NCI-H128 (cell line): ENCODE measurements at regions not wholly inside any gene's neighbourhood (a gene's known extent, or its start where the extent isn't known, plus 50 kb on each side); places are given as distances from the start of the nearest gene placed in this dataset.

Source experiments
- DNase-seq: peaks from one replicate; lab custom pipeline; 2025; ENCODE audit not compliant: unreplicated experiment; lab: John Stamatoyannopoulos, UW

DNA sequence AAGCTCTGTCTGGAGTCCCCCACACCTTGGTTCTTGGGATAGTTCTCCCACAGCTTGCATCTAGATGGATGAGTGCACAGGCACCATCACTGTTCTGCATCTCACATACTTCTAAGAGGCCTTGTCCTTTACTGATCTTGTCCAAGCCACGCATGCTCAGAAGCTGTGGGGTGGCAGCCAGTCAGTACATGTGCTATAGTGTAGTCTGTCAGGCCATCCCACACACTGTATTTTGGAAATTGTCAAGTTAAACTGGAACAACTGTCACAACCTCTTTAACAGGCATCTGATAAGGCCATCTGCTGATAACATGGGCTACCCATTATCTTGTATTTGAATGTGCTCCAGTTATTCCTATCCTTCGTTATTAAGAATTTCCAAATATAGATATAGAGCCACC is 296.5 kb upstream of the AZI2 start:
- DNase-seq, result no peak

DNA sequence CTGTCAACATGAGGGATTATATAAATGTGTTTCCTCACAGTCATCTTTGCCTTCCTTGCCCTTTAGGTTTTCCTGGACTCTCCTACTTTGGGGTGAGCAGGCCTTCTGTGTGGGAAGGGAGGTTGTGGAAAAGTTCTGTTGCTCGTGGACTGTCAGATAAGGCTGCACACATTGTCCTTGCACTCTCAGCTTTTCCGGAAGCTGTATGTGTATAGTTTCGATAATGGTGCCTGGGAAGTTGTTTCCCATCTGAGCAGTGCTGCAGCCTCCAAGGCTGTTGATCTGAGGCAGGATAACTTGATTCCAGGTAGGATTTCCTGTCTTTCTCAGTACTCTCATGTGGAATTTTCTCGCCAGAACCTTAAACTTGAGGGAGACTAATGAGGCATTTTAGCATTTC is 297.8 kb upstream of the AZI2 start:
- DNase-seq, result no peak

DNA sequence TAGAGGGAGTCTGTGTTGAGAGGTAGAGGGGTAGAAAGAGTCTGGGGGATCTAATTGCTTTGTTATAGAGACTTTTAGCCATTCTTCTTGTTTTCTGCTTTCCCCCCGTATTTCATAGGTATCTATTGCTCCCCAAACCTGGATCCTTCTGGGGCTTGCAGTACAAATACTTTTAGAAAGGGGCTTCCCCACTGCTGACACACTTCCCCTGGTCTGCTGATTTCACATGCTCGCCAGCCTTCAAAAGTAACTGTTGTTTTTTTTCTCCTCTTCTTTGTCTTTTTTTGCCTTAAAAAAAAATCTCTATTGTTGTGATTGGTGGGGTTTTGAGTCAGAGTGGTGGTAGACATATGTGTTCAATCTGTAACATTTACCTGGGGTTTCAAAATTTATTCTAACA is 300.6 kb upstream of the AZI2 start:
- no peak for DNase-seq

DNA sequence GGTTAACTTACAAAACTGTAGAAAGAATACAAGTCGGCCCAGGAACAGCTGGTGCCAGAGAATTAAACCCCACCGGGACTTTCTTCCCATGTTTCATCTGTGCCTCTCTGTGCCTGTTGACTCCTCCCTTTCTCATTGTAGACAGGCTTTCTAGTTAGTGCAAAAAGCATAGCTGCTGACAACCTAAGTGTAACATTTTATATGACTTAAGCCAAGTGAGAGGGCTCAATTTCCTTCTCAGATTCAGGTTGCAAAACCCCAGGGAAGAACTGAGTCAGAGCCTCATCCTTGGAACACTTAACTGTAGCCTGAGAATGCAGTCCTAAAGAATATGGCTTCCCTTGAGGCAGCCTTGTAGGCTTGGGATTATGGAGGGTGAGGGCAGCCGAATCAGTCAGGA is 302.5 kb upstream of the AZI2 start:
- no peak for DNase-seq

DNA sequence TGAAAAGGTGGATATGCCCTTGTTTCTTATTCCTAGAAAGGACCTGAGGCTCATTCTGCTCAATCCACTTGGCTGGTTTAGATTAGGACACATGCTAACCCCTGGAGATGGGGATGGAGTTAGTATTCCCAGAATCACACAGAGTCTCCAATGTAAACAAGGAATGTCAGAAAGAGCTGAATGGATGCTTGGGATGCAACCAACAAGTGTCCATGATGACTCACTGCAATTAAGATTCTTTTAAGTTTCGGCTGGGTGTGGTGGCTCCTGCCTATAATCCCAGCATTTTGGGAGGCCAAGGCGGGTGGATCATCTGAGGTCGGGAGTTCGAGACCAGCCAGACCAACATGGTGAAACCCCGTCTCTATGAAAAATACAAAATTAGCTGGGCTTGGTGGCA is 315.5 kb upstream of the AZI2 start:
- no peak for DNase-seq

DNA sequence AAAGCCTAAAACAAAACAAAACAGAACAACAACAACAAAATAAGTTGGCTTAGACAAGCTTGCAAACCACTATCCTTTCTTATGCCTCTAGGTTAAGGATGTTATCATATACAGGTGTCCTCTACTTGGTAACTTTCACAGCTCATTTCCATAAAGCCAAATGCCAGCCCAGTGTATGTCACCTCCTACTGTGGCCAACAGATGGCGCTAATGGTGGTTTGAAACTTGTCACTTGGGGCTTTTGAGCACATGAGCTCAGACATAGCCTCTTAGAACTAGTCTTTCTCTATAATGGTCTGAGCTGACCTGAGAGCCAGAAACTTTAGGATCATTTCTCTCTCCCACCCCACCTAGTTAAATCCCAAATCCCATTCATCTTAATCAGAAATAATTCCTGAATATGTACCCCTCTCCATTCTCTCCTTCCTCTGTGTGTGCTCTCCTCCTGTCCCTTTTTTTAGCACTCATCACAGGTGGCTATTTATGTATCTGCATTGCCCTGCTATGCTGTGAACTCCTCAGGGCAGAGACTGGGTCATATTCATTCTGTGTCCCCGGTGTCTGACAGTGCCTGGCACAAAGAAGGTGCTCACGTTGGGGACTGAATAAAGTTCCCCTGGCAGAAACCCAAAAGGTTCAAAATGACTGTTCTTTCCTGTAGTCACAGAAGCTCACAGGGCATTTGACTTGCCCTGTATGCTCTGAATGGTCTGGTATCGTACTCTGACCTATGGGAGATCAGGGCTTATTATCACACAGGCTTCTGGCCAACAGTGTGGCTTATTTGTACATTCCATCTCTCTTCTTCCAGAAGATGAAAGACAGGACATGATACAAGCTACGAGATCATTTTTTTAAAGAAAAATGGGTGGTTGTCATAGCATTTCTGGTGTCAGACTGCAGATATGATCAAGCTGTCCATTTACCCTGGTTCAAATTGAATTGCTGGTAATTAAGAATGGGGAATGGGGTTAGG is 319.3 kb upstream of the AZI2 start:
- DNase-seq, result peak; percentile 32

DNA sequence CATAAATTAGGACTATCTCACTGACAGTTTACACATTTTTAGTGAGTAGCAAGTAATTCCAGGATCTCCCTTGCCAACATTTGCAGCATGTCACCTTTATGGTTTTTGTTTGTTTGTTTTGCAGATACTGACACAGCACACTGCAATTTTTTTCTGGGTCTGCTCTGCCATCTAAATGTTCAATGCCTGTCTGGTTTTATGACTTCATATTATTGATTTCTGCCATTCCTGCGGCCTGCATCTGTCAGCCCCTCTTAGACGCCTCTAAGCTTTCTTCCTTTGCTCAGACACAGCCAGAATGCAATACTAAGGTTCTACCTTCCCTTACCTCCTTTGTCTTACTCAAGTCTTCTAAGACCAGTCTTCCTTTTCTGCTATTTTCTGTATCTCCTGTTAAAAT is 321.2 kb upstream of the AZI2 start:
- DNase-seq, result no peak

DNA sequence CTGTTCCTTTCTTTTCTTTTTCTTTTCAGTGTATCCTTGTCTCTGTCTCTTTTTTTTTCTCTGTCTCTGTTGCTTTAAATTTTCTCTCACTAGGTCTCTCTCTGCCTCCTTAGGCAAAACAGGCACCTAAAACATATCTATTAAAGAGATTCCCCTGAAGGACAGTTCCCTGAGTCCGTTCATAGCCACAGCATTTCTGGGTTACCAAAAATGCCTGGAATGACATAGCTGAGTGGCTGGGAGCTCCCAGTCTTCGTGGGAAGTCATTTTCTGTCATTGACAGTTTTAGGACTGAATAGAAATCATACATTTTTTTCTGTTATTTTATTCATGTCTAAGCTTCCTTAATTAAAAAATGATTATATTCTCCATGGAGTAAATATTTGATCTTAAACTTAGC is 323.8 kb upstream of the AZI2 start:
- DNase-seq, result no peak

DNA sequence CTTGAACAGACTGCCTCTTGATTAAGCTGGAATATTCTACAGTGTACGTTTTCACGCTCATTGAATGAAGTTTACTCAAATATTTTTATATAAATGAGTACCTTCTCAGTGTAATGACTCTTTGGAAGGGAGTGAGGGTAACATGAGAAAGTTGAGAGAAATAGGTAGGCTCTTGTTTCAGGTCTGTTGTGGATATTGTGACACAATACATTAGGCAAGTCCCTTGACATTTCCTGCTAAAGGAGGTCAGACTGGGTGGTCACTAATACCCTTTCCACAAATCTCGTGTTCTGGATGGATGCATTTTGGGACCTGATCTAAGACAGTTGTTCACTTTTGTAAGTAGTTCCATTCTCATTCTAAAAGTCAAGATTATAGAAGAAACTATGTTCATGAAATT is 324.8 kb upstream of the AZI2 start:
- no peak for DNase-seq

DNA sequence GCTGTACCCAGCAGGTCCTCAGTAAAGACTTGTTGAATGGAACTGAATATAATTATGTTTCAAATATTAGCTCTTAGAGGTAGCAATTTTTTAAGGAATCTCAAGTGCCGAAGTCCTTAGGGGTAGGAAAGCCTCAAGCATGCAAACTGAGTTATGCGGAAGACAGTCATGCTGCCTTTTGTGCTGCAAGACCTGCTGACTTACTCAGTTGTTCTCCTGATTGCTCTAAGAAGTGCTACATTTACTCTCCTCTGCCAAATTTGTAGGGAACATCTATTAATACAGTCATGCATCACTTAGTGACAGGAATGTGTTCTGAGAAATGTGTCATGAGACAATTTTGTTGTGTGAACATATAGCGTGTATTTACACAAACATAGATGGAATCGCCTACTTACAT is 325.6 kb upstream of the AZI2 start:
- no peak for DNase-seq

DNA sequence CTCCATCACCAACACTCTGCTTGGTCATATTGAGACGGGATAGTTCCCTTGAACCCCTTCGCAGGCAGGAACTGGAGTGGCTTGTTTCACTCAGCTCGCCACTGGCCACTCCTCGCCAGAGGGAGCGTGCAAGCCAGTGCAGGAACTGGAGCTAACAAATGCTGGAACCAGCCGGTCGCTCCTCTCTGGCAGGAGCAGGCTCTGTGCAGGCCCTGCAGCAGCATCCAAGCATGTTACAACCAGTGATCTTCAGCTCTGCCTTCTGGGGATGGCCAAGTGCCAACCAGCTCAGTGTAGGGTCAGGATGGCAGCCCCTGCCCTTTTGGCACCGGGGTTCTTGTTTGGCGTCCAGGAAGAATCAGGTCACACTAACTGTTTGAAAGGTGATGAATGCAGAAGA is 329.0 kb upstream of the AZI2 start:
- no peak for DNase-seq

DNA sequence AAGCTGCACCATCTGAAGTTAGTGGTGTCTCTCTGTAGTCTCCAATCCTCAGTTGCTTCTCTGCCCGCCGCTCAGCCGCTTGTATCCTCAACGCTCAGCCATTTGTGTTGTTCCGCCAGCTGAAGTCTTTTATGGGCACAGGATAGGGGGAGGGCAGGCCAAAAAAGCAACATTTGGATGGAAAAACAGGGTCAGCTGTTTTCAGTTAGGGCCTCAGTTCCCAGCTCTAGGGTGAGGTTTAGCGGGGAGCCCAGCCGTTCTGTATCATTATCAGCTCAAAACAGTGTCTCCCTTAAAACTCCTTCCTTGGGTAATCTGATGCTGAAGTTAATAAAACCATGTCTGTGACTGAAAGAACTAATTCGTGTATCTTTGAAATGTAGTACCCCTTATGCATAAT is 329.5 kb upstream of the AZI2 start:
- DNase-seq, result no peak

DNA sequence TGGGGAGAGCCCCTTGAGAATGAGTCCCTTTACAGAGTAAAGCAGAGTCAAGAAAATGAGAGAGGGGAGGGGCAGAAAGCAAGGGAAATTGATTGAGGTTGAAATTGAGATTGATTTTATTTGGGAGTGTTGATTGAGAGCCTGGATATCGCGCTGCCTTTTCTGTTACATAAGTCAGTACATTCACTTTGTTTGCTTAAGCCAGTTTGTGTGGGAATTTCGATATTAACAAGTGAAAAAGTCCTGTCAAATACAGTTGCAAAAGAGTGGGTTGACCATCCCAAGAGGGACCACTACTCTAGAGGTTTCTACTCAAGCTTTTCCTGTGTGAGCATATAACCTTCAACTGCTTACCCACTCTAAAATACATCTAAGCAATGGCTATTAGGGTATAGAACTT is 331.4 kb upstream of the AZI2 start:
- no peak for DNase-seq

DNA sequence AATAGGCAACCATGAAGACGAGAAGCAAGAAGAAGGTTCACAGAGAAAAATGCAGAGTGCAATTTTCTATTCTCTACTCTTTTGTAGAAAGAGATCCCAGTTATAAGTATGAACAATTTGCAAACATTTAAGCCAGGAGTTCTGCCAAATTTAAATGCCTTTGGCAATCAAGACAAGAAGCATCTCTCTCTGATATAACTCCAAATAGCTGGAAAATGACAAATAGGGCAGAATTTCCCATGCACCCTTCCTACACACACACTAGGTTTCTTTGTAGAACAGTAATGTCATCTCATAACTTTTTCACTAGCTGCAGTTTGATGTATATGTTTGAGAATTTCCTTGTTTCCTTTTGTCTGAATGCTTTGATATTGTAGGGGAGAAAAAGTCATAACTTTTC is 333.5 kb upstream of the AZI2 start:
- DNase-seq, result no peak

DNA sequence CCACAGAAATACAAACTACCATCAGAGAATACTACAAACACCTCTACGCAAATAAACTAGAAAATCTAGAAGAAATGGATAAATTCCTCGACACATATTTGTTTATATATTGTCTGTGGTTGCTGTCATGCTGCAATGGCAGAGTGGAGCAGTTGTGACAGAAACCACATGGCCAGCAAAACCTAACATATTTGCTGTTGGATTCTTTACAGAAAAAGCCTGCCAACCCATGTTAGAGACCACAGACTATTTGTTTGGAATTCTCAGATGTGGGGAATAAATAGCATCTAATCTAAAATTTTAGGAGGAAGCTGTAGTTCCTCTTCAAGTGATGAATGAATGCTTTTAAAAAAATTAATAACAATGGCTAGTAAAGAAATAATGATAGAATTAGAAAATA is 341.6 kb upstream of the AZI2 start:
- DNase-seq, result no peak

DNA sequence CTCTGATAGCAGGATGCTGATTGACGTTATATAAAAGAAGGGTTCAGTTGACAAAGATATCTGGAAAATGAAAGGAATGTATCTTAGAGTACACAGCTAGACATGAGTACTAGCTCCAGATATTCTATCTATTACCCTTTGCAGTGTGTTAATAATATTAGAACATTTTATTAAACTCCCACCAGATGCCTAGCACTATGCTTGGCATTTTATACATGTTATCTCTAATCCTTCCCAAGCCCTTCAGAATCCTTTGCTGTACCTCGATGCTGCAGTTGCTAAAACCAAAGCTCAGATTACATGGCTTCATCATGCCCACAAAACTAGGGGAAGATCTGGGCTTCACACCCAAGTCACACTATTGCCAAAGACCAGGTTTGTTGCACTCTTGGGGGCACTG is 350.1 kb upstream of the AZI2 start:
- no peak for DNase-seq

DNA sequence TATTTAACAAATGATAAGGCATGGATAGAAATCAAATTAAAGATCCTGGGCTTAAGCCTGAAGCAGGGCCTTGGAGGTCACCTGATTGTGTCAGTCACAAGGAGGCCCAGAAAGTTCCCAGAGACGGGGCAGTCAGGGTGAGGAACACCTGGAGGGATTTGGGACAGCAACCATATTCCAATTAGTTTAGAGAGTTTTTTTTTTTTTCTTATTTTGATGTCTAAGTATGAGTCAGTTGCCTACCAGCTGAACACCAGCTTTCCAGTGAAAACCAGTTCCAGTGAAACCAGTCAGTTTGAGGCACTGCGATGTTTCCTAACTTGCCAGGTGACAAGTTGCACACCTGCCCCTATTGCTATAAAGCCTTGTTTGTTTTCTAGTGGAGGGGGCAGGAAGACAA is 350.7 kb upstream of the AZI2 start:
- DNase-seq, result no peak

DNA sequence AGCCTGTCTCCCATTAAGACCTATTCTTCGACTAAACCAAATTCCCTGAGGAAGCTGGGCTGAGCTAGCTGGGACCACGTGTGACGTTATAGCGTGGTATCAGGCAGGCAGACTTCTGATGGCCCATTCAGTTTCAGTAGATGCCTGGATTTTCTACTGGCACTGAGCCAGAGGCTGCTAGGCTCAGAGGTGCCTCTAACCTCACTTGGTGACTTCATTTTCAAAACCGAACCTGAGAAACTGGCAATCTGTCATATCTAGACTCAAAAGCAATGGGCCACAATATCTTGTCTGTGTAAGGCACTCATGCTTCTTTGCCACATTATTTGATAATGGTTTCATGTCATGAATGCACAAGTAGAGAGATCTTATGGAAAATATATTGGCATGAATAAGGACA is 352.1 kb upstream of the AZI2 start:
- DNase-seq, result no peak

DNA sequence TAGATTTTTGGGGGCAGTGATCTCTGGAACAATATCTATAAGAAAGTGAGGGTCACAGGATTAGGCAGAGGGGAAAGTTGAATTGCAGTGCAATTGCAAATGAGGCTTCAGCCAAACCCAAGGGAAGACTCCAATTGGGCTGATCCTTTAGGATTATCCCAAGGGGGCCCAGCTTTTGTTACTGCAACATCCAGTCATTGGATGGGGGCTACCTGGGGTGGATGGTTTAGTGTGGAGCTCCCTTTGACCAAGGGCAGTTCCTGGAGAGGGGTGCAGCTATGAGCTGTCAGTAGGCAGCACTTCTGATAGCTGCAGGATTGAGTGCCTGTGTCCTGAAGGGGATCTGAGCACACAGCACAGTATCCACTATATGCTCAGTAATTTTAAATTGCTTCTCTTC is 355.2 kb upstream of the AZI2 start:
- no peak for DNase-seq

DNA sequence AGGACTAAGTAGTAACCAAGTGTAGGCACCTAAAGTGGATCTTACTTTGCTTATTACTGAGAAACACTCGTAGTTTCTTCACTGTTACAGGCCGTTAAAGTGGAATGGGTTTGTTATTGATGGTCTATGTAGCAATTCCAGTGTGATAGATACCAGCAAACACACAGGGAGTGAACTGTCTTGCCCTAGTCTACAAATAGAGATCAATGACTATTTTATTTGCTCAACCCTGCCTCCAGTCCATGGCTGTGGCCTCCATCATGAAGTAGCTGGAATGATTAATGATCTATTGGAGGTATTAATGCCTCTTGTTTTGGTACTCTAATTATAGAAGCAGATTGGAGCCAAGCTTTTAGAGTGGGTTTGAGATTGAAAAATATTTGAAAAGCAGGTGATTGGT is 362.7 kb upstream of the AZI2 start:
- DNase-seq, result no peak

DNA sequence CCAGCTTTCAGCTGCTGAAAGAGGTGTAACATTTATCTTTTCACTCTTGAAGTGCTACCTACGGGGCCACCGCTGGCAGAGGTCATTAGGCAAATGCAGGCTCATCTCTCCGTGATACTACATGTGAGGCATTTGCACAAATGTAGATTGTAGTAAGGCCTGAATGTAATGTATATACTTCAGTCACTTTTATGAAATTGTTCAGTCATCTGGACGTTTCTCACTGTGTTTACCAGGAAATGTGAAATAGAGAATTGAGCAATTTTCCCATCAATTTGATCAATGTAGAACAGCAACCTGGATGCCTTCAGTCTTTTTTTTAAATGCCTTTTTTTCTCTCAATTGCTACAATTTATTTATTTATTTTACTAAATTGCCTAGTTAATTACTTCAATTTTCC is 368.3 kb upstream of the AZI2 start:
- no peak for DNase-seq

DNA sequence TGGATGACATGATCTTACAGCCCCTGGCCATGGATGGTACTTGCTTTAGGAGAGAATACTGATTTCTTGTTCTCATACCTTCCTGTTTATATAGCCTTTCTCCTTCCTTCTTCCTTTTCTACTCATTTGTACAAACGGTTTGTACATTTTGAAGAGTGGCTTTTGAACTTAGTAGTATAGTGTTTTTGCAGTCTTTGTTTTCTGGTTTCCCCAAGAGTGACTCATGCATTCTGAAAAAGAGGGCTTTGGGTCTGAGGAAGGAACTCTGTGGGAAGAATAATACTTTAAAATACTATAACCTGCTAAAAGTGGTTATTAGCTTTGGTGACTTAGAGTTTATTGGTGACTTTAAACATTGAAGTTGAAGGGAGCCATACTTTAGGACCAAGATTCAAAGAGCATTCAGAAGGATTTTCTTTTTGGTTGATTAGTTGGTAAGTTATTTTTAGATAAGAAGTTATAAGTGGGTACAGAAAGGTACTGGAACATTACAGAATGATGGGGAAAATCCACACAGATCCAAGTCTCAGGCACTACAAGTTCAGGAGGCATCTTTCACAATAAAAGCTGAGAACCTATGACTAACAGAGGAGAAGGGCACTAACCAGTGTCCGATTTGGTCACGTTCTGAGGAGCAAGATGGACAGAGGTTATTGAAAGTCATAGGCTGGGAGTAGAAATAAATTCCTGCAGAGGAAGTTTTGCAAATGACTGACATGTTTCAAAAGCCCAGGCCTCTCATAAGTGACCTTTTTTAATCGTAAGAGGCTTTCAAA is 369.6 kb upstream of the AZI2 start:
- no peak for DNase-seq
